Dermis microvascular lymphatic vessel endothelial cell (primary cell): ENCODE measurements at regions not wholly inside any gene's neighbourhood (a gene's known extent, or its start where the extent isn't known, plus 50 kb on each side); places are given as distances from the start of the nearest gene placed in this dataset.

Experiments used
- DNase-seq, 2 donors: peaks; one replicate each; pipeline versions ENCODE4 v3.0.0 to v3.0.0-alpha.2; 2010; ENCODE audit warnings: low read depth in 2 of 2

DNA sequence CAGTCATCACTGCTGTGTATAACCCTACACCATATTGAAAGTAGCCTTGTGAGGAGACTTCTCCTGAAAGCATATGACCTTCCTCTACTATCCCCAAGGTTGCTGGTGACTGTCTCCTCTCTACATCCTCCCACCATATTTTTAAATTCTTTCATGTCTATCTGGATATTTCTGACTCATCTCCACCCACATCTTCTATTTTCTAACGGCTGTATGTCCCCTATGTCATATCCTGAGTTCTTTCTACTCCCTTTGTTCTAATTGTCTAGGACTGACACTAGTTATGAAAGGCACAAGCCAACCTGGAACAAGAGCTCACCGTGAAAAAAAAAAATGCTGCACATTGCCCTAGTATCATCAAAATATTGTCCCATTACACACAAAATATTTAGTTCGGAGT lies 218.3 kb upstream of the ZNF462 start:
- no peak for DNase-seq

DNA sequence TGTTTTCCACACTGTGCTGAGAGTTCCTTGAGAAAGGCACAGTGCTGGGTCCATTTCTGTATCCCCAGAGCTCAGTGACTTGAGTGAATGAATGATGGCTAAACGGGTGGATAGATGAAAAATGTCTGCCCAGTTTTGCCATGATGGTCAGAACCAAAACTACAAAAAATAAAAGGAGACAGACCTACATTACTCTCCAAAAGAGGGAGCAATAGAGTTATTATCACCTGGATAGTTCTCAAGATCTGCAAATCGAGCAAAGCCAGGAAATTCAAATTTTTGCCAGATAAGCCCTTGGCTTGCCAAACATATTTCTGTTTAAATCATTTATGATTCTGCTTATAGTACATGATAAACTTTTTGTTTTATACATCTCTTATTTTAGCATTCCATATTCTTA lies 214.2 kb upstream of the ZNF462 start:
- peak in 1 of 2 donors; percentile 9 for DNase-seq

DNA sequence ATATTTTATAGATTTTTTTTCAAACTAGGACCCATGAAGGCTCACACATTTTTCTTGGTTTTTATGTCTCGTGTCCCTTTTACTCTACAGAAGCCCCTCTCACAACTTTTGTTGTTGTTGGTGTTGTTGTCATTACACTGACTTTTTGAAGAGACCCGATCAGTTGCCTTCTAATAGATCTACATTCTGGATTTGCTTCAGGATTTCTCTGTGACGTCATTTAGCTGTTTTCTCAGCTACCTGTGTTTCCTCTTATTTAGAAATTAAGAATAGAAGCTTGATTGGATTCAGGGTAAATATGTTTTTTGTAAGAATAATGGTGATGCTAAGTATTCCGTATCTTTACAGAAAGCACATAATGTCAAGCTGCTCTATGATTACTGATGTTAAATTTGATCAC lies 213.3 kb upstream of the ZNF462 start:
- DNase-seq: no peak

DNA sequence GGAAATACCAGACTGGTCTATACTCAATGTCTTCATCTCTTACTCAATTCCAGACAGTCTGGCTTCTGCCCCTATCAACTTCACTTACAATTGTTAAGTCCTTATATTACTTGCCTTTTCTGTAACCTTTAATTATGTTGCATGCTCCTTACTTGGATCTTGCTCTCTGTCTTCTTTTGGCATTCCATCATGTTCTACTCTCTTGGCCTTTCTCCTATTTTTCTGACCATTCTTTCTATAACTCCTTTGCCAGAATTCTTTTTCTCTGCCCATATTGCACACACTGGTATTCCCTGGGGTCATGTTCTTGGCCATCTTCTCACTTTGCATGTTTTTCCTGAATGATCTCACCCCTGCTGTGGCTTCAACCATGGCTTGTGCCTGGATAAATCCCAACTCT lies 209.8 kb upstream of the ZNF462 start:
- DNase-seq: no peak

DNA sequence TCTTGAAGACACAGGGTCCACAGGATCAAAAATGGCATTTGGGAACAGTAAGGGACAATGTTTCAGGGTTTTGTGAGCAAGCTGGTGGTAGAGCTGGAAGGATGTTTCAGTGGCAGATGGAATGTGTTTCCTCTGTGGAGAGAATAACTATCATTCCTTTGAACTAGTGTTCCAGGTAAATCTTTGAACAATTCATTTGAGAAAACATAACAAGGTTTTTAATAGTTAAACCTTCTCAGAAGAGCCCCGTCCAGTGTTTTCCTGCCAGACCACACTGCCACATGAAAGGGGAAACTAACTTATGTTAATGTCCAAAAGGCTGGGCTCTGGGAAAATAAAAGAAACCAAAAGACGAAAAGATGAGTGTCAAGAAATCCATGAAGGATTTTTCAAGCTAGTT lies 207.0 kb upstream of the ZNF462 start:
- DNase-seq: no peak

DNA sequence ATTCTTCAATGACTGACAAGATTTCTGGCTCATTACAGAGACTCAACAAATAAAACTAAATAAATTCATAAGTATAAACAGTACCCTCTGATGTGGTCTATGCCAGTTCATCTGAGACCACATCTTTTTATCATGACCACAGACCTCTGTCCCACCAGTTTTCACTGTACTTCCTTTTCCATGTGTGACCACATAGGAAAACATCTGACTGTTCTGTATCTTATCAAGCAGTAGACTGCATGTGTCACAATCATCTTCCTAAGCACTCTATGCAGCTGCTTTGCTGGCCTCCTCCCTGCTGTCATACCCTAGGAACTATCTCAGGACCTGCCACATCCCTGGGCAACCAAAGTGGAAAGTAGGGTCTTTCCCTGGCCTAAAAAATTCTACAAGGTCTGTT lies 205.0 kb upstream of the ZNF462 start:
- no peak for DNase-seq

DNA sequence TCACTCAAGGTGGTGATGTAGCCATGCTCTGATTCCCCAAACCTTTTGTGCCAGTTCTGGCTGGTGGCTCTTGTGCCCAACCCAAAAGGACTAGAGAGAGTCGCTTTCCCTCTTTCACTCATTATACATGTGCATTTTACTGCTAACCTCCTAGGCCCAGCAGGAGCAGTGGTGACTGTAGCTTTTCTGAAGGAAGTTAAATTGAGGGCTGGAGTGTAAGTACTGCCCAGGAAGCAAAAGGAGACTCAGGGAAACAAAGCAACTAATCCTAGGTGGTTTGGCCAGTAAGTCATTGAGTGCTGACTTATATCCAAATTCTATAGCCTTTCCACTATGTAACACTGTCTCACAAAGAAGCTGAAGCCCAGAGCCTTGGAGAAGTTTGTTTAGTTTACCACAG lies 194.4 kb upstream of the ZNF462 start:
- DNase-seq: no peak

DNA sequence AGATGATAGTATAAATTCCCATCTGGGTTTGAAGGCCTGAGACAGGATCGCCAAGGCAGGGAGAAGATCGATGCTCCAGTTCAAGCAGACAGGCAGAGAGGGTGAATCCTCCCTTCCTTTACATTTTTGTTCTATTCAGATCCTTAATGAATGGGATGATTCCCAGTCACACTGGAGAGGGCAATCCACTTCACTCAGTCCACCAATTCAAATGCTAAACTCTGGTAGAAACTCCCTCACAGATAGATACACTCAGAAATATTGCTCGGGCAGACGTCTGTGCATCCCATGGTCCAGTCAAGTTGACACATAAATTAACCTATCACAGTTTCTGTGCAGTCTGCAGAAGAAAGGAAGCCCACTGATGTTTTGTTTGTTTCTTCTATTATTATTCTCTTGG lies 193.1 kb upstream of the ZNF462 start:
- no peak for DNase-seq

DNA sequence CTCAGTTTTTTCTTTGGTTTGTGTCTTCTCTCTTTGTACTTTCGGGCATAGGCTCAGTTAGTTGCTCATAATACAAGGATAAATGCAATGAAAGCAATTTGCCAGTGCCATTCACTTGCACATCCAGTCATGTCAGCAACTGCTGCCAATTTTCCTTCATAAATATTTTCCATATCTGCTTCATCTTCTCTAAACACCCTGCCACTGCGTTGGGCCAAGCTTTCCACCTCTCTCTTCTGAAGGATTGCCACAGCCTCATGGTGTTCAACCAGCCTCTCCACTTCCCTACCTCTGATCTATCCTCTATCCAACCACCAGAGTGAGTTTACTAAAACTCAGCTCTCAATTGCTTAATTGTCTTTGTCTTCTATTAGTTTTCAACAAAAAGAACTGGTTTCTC lies 192.5 kb upstream of the ZNF462 start:
- no peak for DNase-seq

DNA sequence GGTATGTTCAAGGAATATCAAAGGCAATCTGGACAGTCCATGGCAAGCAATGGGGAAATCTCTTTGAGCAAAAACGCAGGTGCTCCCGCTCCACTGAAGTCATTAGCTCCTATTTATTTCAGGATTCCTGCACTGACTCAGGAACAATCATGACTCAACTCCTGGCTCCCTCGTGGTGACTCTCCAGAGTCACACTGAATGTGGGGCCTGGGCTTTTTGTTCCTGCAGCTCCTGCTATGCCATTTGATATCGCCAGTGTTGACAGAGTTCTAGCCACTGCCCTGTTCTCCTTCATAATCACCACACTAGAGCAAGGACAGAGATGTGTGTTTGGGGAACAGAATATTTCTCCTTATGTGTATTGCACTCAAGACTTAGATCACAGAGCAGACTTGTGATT lies 187.2 kb upstream of the ZNF462 start:
- DNase-seq: no peak

DNA sequence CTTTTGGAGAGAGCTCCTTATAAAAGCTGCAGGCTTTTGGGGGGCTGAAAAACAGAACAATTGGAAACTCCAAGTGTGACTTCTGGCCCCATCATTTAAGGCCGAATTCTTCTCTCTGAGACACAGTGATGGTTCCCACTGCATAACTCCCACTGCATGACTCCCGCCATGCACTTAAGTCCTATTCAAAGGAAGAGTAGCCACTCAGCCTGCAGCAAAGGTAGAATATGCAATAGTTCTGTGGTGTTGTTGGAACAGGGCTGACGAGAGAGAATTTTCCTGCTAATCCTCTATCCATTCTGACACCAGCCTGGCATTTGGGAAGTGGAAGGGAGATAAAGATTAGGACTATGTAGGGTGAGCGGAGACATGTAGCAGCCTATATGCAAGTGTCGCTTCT lies 185.6 kb upstream of the ZNF462 start:
- DNase-seq: no peak

DNA sequence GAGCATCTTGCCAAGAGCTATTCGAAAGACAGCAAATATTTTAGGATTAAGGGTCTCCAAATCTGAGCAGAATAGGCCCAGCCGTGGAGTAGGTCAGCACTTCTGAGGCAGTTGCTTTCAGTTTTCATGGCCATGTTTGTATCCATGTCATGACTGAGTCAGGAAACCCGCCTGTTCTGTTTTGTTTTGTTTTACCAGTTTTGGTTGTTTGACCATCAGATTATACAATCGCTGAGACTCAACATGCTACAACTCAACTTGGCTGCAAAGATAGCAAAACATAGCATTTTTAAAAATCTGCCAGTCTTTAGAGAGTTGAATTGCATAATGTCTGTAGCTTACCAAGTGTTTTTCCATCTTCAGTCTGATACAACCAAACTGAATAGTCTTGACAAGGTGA lies 185.1 kb upstream of the ZNF462 start:
- no peak for DNase-seq

DNA sequence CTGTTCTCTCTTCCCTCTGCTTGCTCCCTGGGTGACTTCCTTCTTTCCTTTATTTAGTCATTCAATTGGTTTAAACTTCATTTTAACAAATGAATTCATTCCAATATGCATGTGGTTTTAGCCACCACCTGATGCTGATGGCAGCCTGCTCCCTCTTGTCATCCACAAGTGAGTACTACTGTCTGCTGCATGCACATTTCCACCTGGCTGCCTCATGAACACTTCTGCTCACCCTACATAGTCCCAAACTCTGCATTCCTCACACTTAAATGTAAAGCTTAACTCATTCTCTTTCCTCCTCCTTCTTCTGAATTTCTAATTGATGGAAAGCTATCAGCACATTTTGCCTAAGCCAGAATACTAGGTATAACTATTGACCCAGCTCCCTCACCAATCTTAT lies 184.7 kb upstream of the ZNF462 start:
- no peak for DNase-seq

DNA sequence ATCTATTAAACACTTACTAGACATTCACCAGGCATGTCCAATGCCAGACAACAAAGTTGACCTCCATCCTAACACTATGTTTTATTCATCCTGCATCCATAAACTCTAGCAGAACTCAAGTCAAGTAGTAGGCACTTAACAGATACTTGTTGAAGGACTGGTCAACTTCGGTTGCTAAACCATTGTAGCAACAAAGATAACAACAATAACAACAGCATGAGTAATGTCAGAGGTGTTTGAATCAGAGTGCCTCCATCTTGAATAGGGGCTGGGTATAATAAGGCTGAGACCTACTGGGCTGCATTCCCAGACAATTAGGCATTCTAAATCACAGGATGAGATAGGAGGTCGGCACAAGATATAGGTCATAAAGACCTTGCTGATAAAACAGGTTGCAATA lies 180.5 kb upstream of the ZNF462 start:
- no peak for DNase-seq

DNA sequence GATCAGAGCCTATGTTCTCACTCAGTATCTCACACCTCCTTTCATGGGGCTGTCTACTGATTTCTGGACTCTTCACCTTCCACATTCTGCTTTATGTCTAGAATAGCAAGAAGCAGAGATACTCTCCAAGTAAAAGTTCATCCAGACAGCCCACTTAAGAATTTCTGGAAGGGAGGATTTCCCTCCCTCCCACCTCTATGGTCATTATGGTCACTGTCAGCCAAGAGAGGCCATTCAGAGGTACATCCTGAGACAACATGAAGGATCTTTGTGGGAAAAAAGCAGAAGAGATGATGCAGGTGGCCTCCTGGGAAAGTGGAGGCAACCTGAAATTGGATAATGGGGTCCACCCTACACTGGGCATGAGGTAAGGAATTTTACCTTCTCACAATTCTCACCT lies 179.5 kb upstream of the ZNF462 start:
- DNase-seq: no peak

DNA sequence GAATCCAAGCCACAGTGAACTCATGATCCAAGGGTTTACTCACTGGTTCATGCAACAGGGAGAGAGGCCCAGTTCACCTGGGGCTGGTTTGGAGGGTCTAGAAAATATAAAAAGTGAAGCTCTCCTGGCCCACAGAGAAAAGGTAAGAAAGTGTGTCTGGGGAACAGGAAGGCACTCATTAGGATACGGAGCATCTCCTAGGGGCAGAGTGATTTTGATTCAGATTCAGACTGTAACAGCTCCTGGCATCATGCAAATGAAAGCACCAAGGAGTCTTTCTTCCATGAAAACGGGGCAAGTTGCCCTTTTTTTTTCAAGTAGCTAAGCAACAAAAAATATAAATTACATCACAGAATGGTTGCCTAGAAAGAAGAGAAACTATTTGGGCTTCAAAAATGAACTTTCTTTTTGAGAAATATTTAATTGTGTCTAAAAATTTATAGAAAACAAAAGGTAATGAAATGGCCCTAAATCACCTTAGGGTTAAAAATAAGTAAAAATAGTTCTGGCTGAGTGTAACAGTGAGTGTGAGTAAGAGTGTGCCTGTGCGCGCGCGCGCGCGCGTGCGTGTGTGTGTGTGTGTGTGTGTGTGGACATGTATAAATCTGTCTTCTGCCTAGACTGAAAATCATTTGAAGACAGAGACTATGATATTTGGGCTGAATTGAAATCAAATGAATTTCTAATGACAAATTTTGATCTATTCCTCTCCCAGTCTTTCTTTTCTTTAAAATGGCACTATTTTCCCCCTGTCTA lies 177.8 kb upstream of the ZNF462 start:
- no peak for DNase-seq

DNA sequence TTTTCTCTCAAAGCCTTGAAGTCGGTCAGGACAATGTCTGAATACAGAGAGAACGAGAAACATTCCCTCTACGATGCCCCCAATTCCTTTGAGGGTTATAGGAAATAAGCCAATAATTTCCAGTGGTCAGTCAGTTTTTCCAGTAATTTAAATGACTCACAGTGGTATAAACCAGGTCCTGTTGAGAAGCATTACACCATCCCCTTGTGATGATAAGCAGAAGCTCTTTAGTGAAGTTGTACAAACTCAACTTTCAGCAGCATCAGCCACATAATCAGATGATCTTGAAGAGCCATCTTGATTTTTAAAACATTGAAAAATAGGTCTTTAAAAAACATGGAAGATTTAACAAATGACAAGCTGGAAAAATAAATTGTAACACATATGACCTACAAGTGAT lies 173.9 kb upstream of the ZNF462 start:
- DNase-seq: no peak

DNA sequence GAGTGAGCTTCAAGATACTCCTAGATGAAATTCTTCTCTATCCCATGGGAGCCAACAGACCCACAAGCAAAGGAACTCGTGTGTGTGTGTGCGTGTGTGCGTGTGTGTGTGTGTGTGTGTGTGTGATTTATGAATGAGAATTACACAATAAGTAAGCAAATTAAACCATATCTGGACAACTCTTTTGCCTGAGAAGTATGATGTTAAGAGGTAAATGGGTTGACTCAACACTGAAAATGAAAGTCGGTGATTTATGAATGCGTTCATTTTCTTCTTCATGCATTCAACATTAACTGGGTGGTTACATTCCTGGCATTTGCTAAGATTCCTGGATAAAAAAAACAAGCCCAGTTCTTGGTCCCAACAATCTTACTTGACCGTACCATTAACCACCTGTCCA lies 171.3 kb upstream of the ZNF462 start:
- DNase-seq: no peak

DNA sequence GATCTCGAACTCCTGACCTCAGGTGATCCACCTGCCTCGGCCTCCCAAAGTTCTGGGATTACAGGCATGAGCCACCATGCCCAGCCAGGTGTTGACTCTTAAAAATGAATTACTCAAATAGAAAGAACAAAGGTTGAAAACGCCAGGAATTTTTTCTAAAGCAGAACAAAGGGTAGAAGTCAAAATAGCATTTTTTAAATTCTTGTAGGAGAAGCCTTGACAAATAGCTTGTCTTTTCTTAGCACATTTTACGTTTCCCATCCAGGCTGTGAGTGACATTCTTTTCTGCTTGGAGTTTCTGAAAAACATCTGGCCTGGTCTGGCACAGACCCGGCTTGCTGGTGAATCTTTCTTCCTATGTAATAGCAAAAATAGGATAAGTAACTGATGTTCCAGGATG lies 169.4 kb upstream of the ZNF462 start:
- no peak for DNase-seq

DNA sequence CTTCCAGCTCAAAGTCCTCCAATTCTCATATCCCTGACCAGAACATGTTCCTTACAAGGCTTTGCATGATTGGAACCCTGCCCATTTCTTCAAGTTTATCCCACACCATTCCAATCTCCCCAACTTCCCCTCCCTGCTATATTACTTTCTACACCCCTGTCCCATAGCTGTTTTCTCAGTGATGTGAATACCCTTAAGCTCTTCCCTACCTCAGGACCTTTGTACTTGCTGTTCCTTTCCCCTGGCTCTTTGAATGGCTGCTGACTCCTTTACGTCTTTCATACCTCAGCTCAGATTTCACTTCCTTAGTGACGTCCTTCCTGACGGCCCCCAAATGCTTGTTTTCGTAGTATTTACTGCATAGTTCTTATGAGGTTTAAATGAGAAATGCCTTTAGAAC lies 166.2 kb upstream of the ZNF462 start:
- no peak for DNase-seq

DNA sequence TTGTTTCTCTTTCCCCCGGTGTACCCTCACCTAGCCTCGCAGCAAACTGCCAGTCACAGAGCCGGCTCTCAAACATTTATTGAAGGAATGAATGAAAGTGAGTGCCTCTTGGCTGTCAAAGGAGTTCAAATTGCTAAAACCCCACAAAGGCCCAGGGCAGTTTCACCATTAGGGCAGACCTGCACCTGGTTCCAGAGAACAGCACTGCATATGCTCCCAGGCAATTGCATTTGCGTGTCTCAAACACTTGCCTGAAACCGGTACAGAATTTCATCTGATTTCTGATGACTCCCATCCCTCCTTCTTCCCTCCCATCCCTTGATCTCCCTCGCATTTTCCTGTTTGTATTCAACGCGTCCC lies 165.6 kb upstream of the ZNF462 start:
- no peak for DNase-seq

DNA sequence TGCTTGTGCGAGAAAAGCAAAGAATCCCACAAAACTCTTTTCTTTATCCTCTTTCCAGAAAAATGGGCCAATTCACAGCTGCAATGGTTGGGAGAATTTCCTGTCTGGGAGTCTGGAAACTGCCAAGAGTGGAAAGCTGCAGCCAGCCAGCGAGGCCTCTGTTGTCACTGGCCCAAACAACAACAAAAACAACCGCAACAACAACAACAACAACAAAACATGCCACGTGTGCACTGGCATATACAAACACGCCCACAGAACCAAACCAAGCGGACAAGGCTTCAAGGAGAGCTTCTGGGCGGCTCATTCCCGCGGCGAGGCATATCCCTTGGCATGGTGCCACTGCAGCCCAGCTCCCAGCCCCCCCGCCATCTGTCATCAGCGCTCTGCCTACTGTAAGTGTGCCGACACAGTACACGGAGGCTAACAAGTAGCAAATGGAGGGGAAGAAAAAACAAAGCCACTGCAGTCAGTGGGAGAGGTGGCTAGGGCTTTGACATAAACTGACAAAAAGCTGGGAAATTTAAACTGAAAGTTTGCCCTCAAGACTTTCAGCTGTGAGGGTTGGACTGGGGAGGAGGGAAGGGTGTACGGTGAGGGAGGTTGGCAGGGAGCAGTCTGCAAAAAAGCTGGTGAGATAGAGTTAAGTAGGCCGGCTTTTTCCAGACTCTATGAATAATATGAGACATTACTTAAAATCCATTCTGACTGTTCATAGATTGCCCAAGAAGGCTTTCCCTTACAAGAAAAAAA lies 165.0 kb upstream of the ZNF462 start:
- DNase-seq: peak; percentile 11 to 70

DNA sequence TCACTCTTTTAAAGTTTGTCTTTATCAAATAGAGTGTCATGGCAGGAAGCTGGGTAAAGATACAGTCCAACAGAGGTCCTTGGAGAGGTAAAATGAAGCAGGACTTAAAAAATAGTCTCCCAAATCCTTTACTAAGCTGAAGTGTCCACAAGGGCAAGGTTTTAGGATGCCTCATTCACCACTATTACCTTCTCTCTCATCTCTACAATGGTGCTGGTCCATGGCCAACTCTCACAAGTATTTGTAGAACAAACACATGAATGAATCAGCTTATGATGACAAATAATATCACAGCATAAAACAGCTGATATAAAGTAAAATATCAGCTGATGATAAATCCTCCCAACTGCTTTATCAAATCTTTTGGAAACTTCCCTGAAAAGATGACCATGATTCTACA lies 162.3 kb upstream of the ZNF462 start:
- no peak for DNase-seq

DNA sequence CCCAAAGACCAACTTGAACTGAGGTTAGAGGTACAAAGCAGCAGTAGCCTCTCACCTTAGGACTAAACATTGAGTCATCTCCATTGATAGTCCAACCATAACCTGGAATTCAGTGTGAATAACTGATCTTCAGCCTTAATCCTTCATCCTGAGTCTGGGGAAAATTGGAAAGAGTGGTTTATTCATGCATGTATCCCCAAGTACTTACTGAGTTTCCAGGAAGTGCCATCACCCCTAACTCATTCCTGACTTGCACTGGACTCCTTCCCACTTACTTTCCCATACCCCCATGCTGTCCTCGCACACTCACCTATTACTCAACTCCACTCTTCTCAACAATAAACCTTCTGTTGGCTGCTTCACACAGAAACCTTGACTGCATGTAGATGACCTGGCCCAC lies 161.4 kb upstream of the ZNF462 start:
- DNase-seq: no peak
